ENCODE measurements at regions not wholly inside any gene's neighbourhood (a gene's known extent, or its start where the extent isn't known, plus 50 kb on each side); places are given as distances from the start of the nearest gene placed in this dataset.

- Mint-ChIP-seq H3K36me3 (ENCODE audit: low read depth) (no peaks in the 10 kb centered on the region), H3K4me1 (peaks cover 20% of the 10 kb centered on the region), H3K27me3 (ENCODE audit: insufficient read depth) (peaks cover 6% of the 10 kb centered on the region), H3K27ac (no peak overlapping the region), H3K9me3 (no peaks in the 10 kb centered on the region), H3K4me3 (no peak overlapping the region)
- DNase-seq, result no peak
- H3K4me3 ChIP-seq (ENCODE audit: low read length), result no peak overlapping the region
- H3K27ac ChIP-seq (ENCODE audit: low read depth, low read length), result no peak overlapping the region
- TF ChIP-seq, protein P1, sequence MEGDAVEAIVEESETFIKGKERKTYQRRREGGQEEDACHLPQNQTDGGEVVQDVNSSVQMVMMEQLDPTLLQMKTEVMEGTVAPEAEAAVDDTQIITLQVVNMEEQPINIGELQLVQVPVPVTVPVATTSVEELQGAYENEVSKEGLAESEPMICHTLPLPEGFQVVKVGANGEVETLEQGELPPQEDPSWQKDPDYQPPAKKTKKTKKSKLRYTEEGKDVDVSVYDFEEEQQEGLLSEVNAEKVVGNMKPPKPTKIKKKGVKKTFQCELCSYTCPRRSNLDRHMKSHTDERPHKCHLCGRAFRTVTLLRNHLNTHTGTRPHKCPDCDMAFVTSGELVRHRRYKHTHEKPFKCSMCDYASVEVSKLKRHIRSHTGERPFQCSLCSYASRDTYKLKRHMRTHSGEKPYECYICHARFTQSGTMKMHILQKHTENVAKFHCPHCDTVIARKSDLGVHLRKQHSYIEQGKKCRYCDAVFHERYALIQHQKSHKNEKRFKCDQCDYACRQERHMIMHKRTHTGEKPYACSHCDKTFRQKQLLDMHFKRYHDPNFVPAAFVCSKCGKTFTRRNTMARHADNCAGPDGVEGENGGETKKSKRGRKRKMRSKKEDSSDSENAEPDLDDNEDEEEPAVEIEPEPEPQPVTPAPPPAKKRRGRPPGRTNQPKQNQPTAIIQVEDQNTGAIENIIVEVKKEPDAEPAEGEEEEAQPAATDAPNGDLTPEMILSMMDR (conservative IDR thresholded peaks at IDR 0.05), result no peak
- peaks cover 5% of the 10 kb centered on the region for H3K27me3 ChIP-seq (ENCODE audit: control insufficient read depth, insufficient read depth, low read length, poor library complexity, severe bottlenecking)
- WGBS, 2 experiments (ENCODE audit: insufficient coverage in 1 of 2, insufficient read length in 1 of 2), result 95 to 100% methylated on average over 3 to 5 of the region's 5 CpGs
- no peak overlapping the region for H3K9ac ChIP-seq (ENCODE audit: extremely low read depth, low read length, poor library complexity, severe bottlenecking)
- no peaks in the 10 kb centered on the region for H3K9me3 ChIP-seq (ENCODE audit: control insufficient read depth, low read length)
- no peaks in the 10 kb centered on the region for H3K4me1 ChIP-seq (ENCODE audit: control insufficient read depth, insufficient read depth, low read length)
- no peaks in the 10 kb centered on the region for H3K36me3 ChIP-seq (ENCODE audit: control insufficient read depth, insufficient read depth, low read length)
Observed at GRCh38 chr1:87688136-87688535, 359.5 kb downstream of the LMO4 start.

DNA sequence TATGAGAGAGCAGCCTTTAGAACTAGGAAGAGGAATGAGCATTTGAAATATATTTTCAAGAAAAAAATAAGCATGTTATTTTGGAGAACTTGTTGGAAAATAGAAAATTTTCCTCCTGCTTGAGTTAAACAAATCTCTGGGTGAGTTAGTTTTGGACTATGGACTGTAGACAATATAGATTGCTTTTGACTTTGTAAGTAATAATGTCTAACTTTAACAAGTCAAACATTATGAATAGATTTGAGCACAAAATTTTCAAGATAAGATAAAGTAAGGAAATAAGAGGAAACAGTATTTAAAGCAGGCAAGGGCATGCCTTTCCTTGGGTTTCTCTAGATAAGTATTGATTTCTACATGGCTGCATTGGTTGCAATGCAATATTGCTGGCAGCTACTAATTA is 360.8 kb downstream of the LMO4 start:
- Histone ChIP-seq H3K27ac (ENCODE audit: low read depth, low read length) (no peak overlapping the region), H3K27me3 (ENCODE audit: control insufficient read depth, insufficient read depth, low read length, poor library complexity, severe bottlenecking) (peaks cover 5% of the 10 kb centered on the region), H3K9ac (ENCODE audit: extremely low read depth, low read length, poor library complexity, severe bottlenecking) (no peak overlapping the region), H3K36me3 (ENCODE audit: control insufficient read depth, insufficient read depth, low read length) (no peaks in the 10 kb centered on the region), H3K9me3 (ENCODE audit: control insufficient read depth, low read length) (no peaks in the 10 kb centered on the region), H3K4me1 (ENCODE audit: control insufficient read depth, insufficient read depth, low read length) (no peaks in the 10 kb centered on the region), H3K4me3 (ENCODE audit: low read length) (no peak overlapping the region)
- H3K36me3 Mint-ChIP-seq (ENCODE audit: low read depth), result no peaks in the 10 kb centered on the region
- peaks cover 6% of the 10 kb centered on the region for H3K27me3 Mint-ChIP-seq (ENCODE audit: insufficient read depth)
- H3K4me1 Mint-ChIP-seq, result peaks cover 14% of the 10 kb centered on the region
- no peaks in the 10 kb centered on the region for H3K9me3 Mint-ChIP-seq
- TF ChIP-seq, protein P1 (conservative IDR thresholded peaks at IDR 0.05), result no peak
- H3K4me3 Mint-ChIP-seq, result no peak overlapping the region
- DNase-seq, result no peak
- no peak overlapping the region for H3K27ac Mint-ChIP-seq

GRCh38 chr1:87696483-87696882 is 367.8 kb downstream of the LMO4 start:
- no peak for DNase-seq
- H3K9ac ChIP-seq (ENCODE audit: extremely low read depth, low read length, poor library complexity, severe bottlenecking), result no peak overlapping the region
- H3K4me1 Mint-ChIP-seq, result no peaks in the 10 kb centered on the region
- TF ChIP-seq, protein P1 (conservative IDR thresholded peaks at IDR 0.05), result no peak
- no peak overlapping the region for H3K27ac ChIP-seq (ENCODE audit: low read depth, low read length)
- WGBS, 2 experiments (ENCODE audit: insufficient coverage in 1 of 2, insufficient read length in 1 of 2), result 88 to 90% methylated on average over 1 to 2 of the region's 2 CpGs
- no peak overlapping the region for H3K4me3 ChIP-seq (ENCODE audit: low read length)
- no peak overlapping the region for H3K27ac Mint-ChIP-seq
- H3K36me3 Mint-ChIP-seq (ENCODE audit: low read depth), result no peaks in the 10 kb centered on the region
- no peak overlapping the region for H3K4me3 Mint-ChIP-seq
- no peaks in the 10 kb centered on the region for H3K27me3 Mint-ChIP-seq (ENCODE audit: insufficient read depth)
- peaks cover 12% of the 10 kb centered on the region for H3K9me3 Mint-ChIP-seq
- no peaks in the 10 kb centered on the region for H3K27me3 ChIP-seq (ENCODE audit: control insufficient read depth, insufficient read depth, low read length, poor library complexity, severe bottlenecking)
- no peaks in the 10 kb centered on the region for H3K9me3 ChIP-seq (ENCODE audit: control insufficient read depth, low read length)
- no peaks in the 10 kb centered on the region for H3K36me3 ChIP-seq (ENCODE audit: control insufficient read depth, insufficient read depth, low read length)
- H3K4me1 ChIP-seq (ENCODE audit: control insufficient read depth, insufficient read depth, low read length), result no peaks in the 10 kb centered on the region
